HepG2 (cell line): ENCODE measurements at regions not wholly inside any gene's neighbourhood (a gene's known extent, or its start where the extent isn't known, plus 50 kb on each side); places are given as distances from the start of the nearest gene placed in this dataset.

Experiments used
- ATAC-seq: fragments of 200-7000 bp; cut with Tn5 transposase; 3 replicates; pipeline ENCODE4 v1.9.1; 2020; ENCODE audit warnings: mild to moderate bottlenecking, moderate library complexity
- BruUV-seq: library from RNA; stranded (reverse); fragments of 400-500 nt; replicated peaks from 2 replicates; lab custom pipeline; 2021; lab: Mats Ljungman, UMichigan
- CTCF ChIA-PET: fragments of 300-600 bp; formaldehyde crosslinking; extraction: SDS; loops from one replicate; lab custom pipeline; 2021; ENCODE audit warnings: low total read pairs, inconsistent platforms, low intra/inter-chr PET ratio; lab: Yijun Ruan, JAX
- POLR2A ChIA-PET: fragments of 350-600 bp; sonication (Branson Sonifier 250); formaldehyde crosslinking; loops from one replicate; lab custom pipeline; 2020; ENCODE audit warnings: antibody characterized with exemption, inconsistent platforms; lab: Yijun Ruan, JAX
- DNase-seq: peaks from one replicate; pipeline ENCODE4 v3.0.0-alpha.2; 2015; ENCODE audit warnings: low spot score
- FAIRE-seq: peaks from 3 replicates; lab custom pipeline; 2011; peaks lifted over from hg19 to GRCh38; lab: Jason Lieb, UNC
- H2AFZ ChIP-seq: one replicate; pipeline ENCODE4 v1.6.1; 2011; ENCODE audit warnings: low read length, inconsistent platforms
- H3K27ac ChIP-seq: fragments of 300-600 bp; 3 replicates; pipeline ENCODE4 v1.8.0; 2011; ENCODE audit warnings: mixed run types, mild to moderate bottlenecking, mixed read lengths, low read length, inconsistent platforms; ENCODE audit not compliant: insufficient read depth; ENCODE audit errors: extremely low read length
- H3K27me3 ChIP-seq, 2 experiments: fragments of 200-600 bp in 1 of 2; 2 replicates in 1 of 2; 3 replicates in 1 of 2; pipeline versions ENCODE4 v1.6.0 to v1.8.0; 2011; ENCODE audit warnings: low read length in 2 of 2, mild to moderate bottlenecking in 2 of 2, moderate library complexity in 2 of 2, inconsistent platforms in 1 of 2; ENCODE audit not compliant: insufficient read depth in 2 of 2, control insufficient read depth in 1 of 2
- H3K36me3 ChIP-seq, 2 experiments: fragments of 200-600 bp in 1 of 2; replicated peaks in 1 of 2; 2 replicates in 1 of 2; 3 replicates in 1 of 2; pipeline versions ENCODE4 v1.5.1 to v1.8.0; 2011; ENCODE audit warnings: low read length in 2 of 2, inconsistent platforms in 1 of 2; ENCODE audit not compliant: insufficient read depth in 2 of 2, control insufficient read depth in 1 of 2
- H3K4me1 ChIP-seq: 2 replicates; pipeline ENCODE4 v1.5.1; 2012; ENCODE audit warnings: low read length, inconsistent platforms; ENCODE audit not compliant: insufficient read depth
- H3K4me2 ChIP-seq: 2 replicates; pipeline ENCODE4 v1.6.0; 2011; ENCODE audit warnings: low read depth, low read length, inconsistent platforms
- H3K4me3 ChIP-seq, 3 experiments: fragments of 200-600 bp in 1 of 3; sonication (generic), shearing (Covaris generic) in 1 of 3; replicated peaks in 1 of 3; 2 replicates each; pipeline ENCODE4 v1.5.1; 2011 to 2016; ENCODE audit warnings: low read length in 3 of 3, inconsistent platforms in 2 of 3, low read depth in 2 of 3, mild to moderate bottlenecking in 2 of 3, control low read depth in 1 of 3, mixed read lengths in 1 of 3; ENCODE audit not compliant: insufficient read depth in 1 of 3
- H3K79me2 ChIP-seq: one replicate; pipeline ENCODE4 v1.6.1; 2011; ENCODE audit warnings: low read length, inconsistent platforms; ENCODE audit not compliant: insufficient read depth
- H3K9ac ChIP-seq: 2 replicates; pipeline ENCODE4 v1.6.0; 2011; ENCODE audit warnings: mild to moderate bottlenecking, low read depth, low read length, inconsistent platforms; ENCODE audit not compliant: insufficient read depth
- H3K9me3 ChIP-seq: 2 replicates; pipeline ENCODE4 v1.5.1; 2012; ENCODE audit warnings: mild to moderate bottlenecking, low read length
- H4K20me1 ChIP-seq: 2 replicates; pipeline ENCODE4 v1.6.0; 2011; ENCODE audit warnings: inconsistent platforms, mild to moderate bottlenecking, low read length, moderate library complexity; ENCODE audit not compliant: insufficient read depth
- CTCF ChIP-seq: sonication (generic); formaldehyde crosslinking; IDR thresholded peaks from 2 replicates; pipeline ENCODE4 v1.5.0; 2020; ENCODE audit warnings: mild to moderate bottlenecking, missing genetic modification reagents, moderate library complexity
- FOXO1 ChIP-seq: sonication (generic); formaldehyde crosslinking; IDR thresholded peaks from 2 replicates; pipeline ENCODE4 v1.4.0; 2020; ENCODE audit warnings: missing genetic modification reagents
- HNRNPH1 ChIP-seq: fragments of 200-400 bp; formaldehyde crosslinking; optimal IDR thresholded peaks from 2 replicates; pipeline ENCODE3; 2017; ENCODE audit warnings: mild to moderate bottlenecking, low read depth, low read length
- KAT2B ChIP-seq: fragments of 150-350 bp; IDR thresholded peaks from 2 replicates; pipeline ENCODE4 v1.6.1; 2014; ENCODE audit warnings: low read depth, low read length, borderline replicate concordance
- MIER3 ChIP-seq: IDR thresholded peaks from 2 replicates; pipeline ENCODE4 v1.6.1; 2016; ENCODE audit warnings: missing compliant biosample characterization, borderline replicate concordance
- NFKB2 ChIP-seq: sonication (generic); formaldehyde crosslinking; IDR thresholded peaks from 2 replicates; pipeline ENCODE4 v1.4.0; 2020; ENCODE audit warnings: missing genetic modification reagents, borderline replicate concordance
- PITX1 ChIP-seq: sonication (generic); formaldehyde crosslinking; IDR thresholded peaks from 2 replicates; pipeline ENCODE4 v1.5.1; 2020; ENCODE audit warnings: mild to moderate bottlenecking, missing genetic modification reagents
- POLR2AphosphoS2 ChIP-seq: IDR thresholded peaks from 2 replicates; pipeline ENCODE4 v1.6.1; 2011; ENCODE audit warnings: low read depth, low read length, improper control_type of control experiment
- RARG ChIP-seq: sonication (generic); formaldehyde crosslinking; IDR thresholded peaks from 2 replicates; pipeline ENCODE4 v1.4.0; 2020; ENCODE audit warnings: low read depth, mild to moderate bottlenecking, missing genetic modification reagents
- SP1 ChIP-seq, 2 experiments: fragments of 450-650 bp in 1 of 2; sonication (generic) in 1 of 2; formaldehyde crosslinking in 1 of 2; IDR thresholded peaks; 2 replicates each; pipeline versions ENCODE4 v1.4.0 to v1.6.1; 2016 to 2020; ENCODE audit warnings: missing genetic modification reagents in 1 of 2
- ZNF605 ChIP-seq: sonication (generic); formaldehyde crosslinking; IDR thresholded peaks from 2 replicates; pipeline ENCODE4 v1.8.0; 2022; ENCODE audit warnings: mild to moderate bottlenecking, missing genetic modification reagents
- ZNF678 ChIP-seq: sonication (generic); formaldehyde crosslinking; IDR thresholded peaks from 2 replicates; pipeline ENCODE4 v1.4.0; 2020; ENCODE audit warnings: mild to moderate bottlenecking, missing genetic modification reagents
- ZZZ3 ChIP-seq: sonication (generic); formaldehyde crosslinking; IDR thresholded peaks from 2 replicates; pipeline ENCODE4 v1.4.0; 2020; ENCODE audit warnings: missing genetic modification reagents, mild to moderate bottlenecking, borderline replicate concordance
- WGBS: methylation state at CpG from one replicate; pipeline ENCODE4 v1.1.6; 2017; ENCODE audit warnings: low lambda C conversion rate; 5-methylcytosine and 5-hydroxymethylcytosine counted together
- in situ Hi-C: cut with HindIII; loops from 2 replicates; pipeline ENCODE4 v1.10.0; 2017; ENCODE audit warnings: low pct_unique_long_range_greater_than_20kb; ENCODE audit not compliant: extremely low pct_ligation_motif_present
- intact Hi-C: fragments of 100-400 bp; cut with micrococcal nuclease; formaldehyde crosslinking; loops from one replicate; pipeline ENCODE4 v1.10.0; 2022; ENCODE audit not compliant: unreplicated experiment
- TF ChIP-seq, protein P1 (sequence below): IDR thresholded peaks from 2 replicates; pipeline ENCODE4 v1.6.1; 2018; ENCODE audit warnings: missing genetic modification reagents, mild to moderate bottlenecking, missing compliant biosample characterization

DNA sequence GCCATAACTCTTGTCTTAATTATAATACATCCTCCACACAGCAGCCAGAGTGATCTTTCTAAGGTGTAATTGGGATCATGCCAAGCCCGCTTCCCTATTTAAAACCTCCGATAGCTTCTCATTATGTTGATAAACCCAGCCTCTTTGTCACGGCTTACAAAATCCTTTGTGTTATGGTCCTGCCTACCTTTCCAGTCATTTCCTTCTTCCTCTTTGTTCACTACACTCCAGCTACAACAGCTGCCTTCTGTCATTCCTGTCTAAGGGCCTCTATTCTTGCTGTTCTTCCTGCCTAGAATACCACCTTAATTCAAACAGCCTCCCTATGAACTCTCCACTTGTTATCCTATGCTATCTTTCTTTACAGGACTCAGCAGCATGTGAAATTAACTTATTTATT is 70.6 kb upstream of the CAPRIN1 start (continued):
- TF ChIP-seq ZZZ3 (CRISPR knock-in tag), result no peak
- TF ChIP-seq FOXO1 (CRISPR knock-in tag), result no peak
- no peak for TF ChIP-seq HNRNPH1
- no peak for TF ChIP-seq KAT2B
- TF ChIP-seq MIER3 (CRISPR knock-in tag), result no peak
- TF ChIP-seq CTCF (CRISPR knock-in tag), result no peak

DNA sequence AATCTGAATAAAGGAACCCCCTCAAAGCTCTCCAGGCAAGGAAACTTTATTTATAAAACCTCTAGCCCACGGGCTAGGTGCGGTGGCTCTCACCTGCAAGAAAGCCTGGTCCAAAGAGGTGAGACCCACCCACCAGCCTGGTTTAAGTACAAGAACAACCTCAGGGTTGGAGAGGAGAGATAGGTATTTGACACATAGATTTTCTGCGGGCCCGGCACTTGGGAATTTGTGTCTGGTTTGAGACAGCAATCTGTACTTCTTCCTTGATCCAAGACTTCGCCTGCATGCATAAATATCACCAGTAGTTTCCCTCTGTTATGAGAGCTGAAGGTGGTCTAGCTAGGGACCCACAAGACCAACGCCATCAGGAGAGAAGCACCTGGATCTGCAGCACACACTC is 73.2 kb upstream of the CAPRIN1 start:
- H2AFZ ChIP-seq, result no peak overlapping the region
- intact Hi-C loops, result no loop called here
- POLR2A ChIA-PET, result no interaction called here

More for the DNA sequence above, 73.2 kb upstream of the CAPRIN1 start:
- H3K36me3 ChIP-seq, result no peaks in the 10 kb centered on the region
- CTCF ChIA-PET, result no interaction called here
- no peaks in the 10 kb centered on the region for H3K79me2 ChIP-seq
- H3K27ac ChIP-seq, result no peak overlapping the region
- no peak overlapping the region for H3K4me2 ChIP-seq
- in situ Hi-C loops, result loop anchor here (25.0 kb wide), 1 partner anchor 509 kb away; no protein-coding TSS in a partner anchor
- no peaks in the 10 kb centered on the region for H3K9me3 ChIP-seq
- DNase-seq, result no peak
- no peak overlapping the region for H3K4me3 ChIP-seq
- no peak for FAIRE-seq
- H4K20me1 ChIP-seq, result no peaks in the 10 kb centered on the region
- TF ChIP-seq, protein P1, sequence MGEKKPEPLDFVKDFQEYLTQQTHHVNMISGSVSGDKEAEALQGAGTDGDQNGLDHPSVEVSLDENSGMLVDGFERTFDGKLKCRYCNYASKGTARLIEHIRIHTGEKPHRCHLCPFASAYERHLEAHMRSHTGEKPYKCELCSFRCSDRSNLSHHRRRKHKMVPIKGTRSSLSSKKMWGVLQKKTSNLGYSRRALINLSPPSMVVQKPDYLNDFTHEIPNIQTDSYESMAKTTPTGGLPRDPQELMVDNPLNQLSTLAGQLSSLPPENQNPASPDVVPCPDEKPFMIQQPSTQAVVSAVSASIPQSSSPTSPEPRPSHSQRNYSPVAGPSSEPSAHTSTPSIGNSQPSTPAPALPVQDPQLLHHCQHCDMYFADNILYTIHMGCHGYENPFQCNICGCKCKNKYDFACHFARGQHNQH, result no peak
- TF ChIP-seq ZNF605 (CRISPR knock-in tag) (no peak), NFKB2 (CRISPR knock-in tag) (no peak), POLR2AphosphoS2 (no peak), RARG (CRISPR knock-in tag) (no peak), PITX1 (CRISPR knock-in tag) (no peak), SP1 (IDR thresholded peaks at IDR 0.05) (no peak), SP1 (CRISPR knock-in tag; IDR thresholded peaks at IDR 0.05) (no peak), ZNF678 (CRISPR knock-in tag) (no peak)
- TF ChIP-seq, all 625 proteins: peak for 0
- H3K9ac ChIP-seq, result no peak overlapping the region
- H3K27me3 ChIP-seq, result peaks cover 2 to 11% of the 10 kb centered on the region in 2 experiments; a peak in 4 of 5 replicates
- no peak for ATAC-seq
- no TSS peak for BruUV-seq
- WGBS, result 25% methylated on average over 5 of the region's 6 CpGs
- H3K4me1 ChIP-seq, result no peaks in the 10 kb centered on the region
